ENCODE measurements at regions not wholly inside any gene's neighbourhood (a gene's known extent, or its start where the extent isn't known, plus 50 kb on each side); places are given as distances from the start of the nearest gene placed in this dataset.

- TF ChIP-seq POLR2AphosphoS5 (IDR thresholded peaks at IDR 0.05), result no peak
- TF ChIP-seq CTCF (IDR thresholded peaks at IDR 0.05), result no peak
- no peak for TF ChIP-seq POLR2A (IDR thresholded peaks at IDR 0.05)
- no peak for TF ChIP-seq EP300 (IDR thresholded peaks at IDR 0.05; ENCODE audit: low read depth)
Observed at GRCh38 chr9:40913928-40914673, 214.4 kb downstream of the FOXD4L6 start.
